Liver (tissue), 8 donors: ENCODE measurements at regions not wholly inside any gene's neighbourhood (a gene's known extent, or its start where the extent isn't known, plus 50 kb on each side); places are given as distances from the start of the nearest gene placed in this dataset.

Source experiments
- DNase-seq: peaks from one replicate; pipeline ENCODE4 v3.0.0-alpha.2; 2017; ENCODE audit warnings: low spot score
- H3K27ac ChIP-seq, 2 donors: one replicate each; pipeline ENCODE4 v1.7.0; 2013; ENCODE audit warnings: inconsistent platforms in 2 of 2, low read length in 2 of 2, control low read depth in 1 of 2, low read depth in 1 of 2, mild to moderate bottlenecking in 1 of 2
- H3K27me3 ChIP-seq, 4 donors: one replicate each; pipeline versions ENCODE4 v1.6.1 to v1.7.0; 2013; ENCODE audit warnings: low read length in 3 of 4, inconsistent platforms in 1 of 4, mild to moderate bottlenecking in 1 of 4, moderate library complexity in 1 of 4; ENCODE audit not compliant: control insufficient read depth in 4 of 4, insufficient read depth in 4 of 4
- H3K36me3 ChIP-seq, 4 donors: one replicate each; pipeline versions ENCODE4 v1.6.1 to v1.7.0; 2013; ENCODE audit warnings: low read length in 3 of 4, mild to moderate bottlenecking in 3 of 4, low read depth in 1 of 4, moderate library complexity in 1 of 4; ENCODE audit not compliant: control insufficient read depth in 4 of 4, insufficient read depth in 3 of 4
- H3K4me1 ChIP-seq, 4 donors: one replicate each; pipeline versions ENCODE4 v1.6.1 to v1.7.0; 2013; ENCODE audit warnings: low read length in 3 of 4, mild to moderate bottlenecking in 3 of 4, moderate library complexity in 1 of 4; ENCODE audit not compliant: control insufficient read depth in 4 of 4, insufficient read depth in 4 of 4
- H3K4me3 ChIP-seq, 3 donors: one replicate each; pipeline versions ENCODE4 v1.6.1 to v1.7.0; 2013; ENCODE audit warnings: low read length in 3 of 3, control low read depth in 1 of 3, low read depth in 1 of 3, mild to moderate bottlenecking in 1 of 3
- H3K9ac ChIP-seq, 2 donors: one replicate each; pipeline ENCODE4 v1.7.0; 2013; ENCODE audit warnings: low read length in 2 of 2, mild to moderate bottlenecking in 2 of 2, moderate library complexity in 2 of 2, control low read depth in 1 of 2, low read depth in 1 of 2
- H3K9me3 ChIP-seq, 4 donors: one replicate each; pipeline versions ENCODE4 v1.6.1 to v1.7.0; 2013; ENCODE audit warnings: low read length in 3 of 4; ENCODE audit not compliant: control insufficient read depth in 4 of 4
- CTCF ChIP-seq: fragments of 150-350 bp; IDR thresholded peaks from 2 replicates; pipeline ENCODE4 v1.5.1; 2017; ENCODE audit warnings: improper control_type of control experiment, low read depth, low read length; ENCODE audit not compliant: missing input control
- EGR1 ChIP-seq, 2 donors: IDR thresholded peaks; 2 replicates each; pipeline ENCODE4 v1.6.1; 2016 to 2018; ENCODE audit warnings: antibody characterized with exemption in 2 of 2, low read depth in 2 of 2
- FOXA1 ChIP-seq: IDR thresholded peaks from 2 replicates; pipeline ENCODE4 v1.6.1; 2016; ENCODE audit warnings: antibody characterized with exemption
- GABPA ChIP-seq, 2 donors: IDR thresholded peaks in 1 of 2; conservative IDR thresholded peaks in 1 of 2; 2 replicates each; pipeline ENCODE4 v1.6.1; 2016; ENCODE audit warnings: antibody characterized with exemption in 2 of 2, mild to moderate bottlenecking in 1 of 2, moderate library complexity in 1 of 2
- HNF4A ChIP-seq, 2 donors: conservative IDR thresholded peaks; 2 replicates each; pipeline ENCODE4 v1.6.1; 2016; ENCODE audit warnings: antibody characterized with exemption in 2 of 2, mild to moderate bottlenecking in 2 of 2
- HNF4G ChIP-seq: IDR thresholded peaks from 2 replicates; pipeline ENCODE4 v1.6.1; 2016; ENCODE audit warnings: antibody characterized with exemption
- JUND ChIP-seq, 2 donors: IDR thresholded peaks; 2 replicates each; pipeline ENCODE4 v1.6.1; 2016; ENCODE audit warnings: antibody characterized with exemption in 2 of 2
- NR2F2 ChIP-seq: IDR thresholded peaks from 2 replicates; pipeline ENCODE4 v1.6.1; 2016; ENCODE audit warnings: antibody characterized with exemption
- RAD21 ChIP-seq, 2 donors: IDR thresholded peaks; 2 replicates each; pipeline ENCODE4 v1.6.1; 2016; ENCODE audit warnings: antibody characterized with exemption in 2 of 2, mild to moderate bottlenecking in 2 of 2
- RXRA ChIP-seq, 2 donors: IDR thresholded peaks; 2 replicates each; pipeline ENCODE4 v1.6.1; 2017 to 2018; ENCODE audit warnings: antibody characterized with exemption in 2 of 2, mild to moderate bottlenecking in 1 of 2
- SP1 ChIP-seq: IDR thresholded peaks from 2 replicates; pipeline ENCODE4 v1.6.1; 2018; ENCODE audit warnings: antibody characterized with exemption, mild to moderate bottlenecking
- TAF1 ChIP-seq: conservative IDR thresholded peaks from 2 replicates; pipeline ENCODE4 v1.6.1; 2016; ENCODE audit warnings: antibody characterized with exemption, mild to moderate bottlenecking
- ZBTB33 ChIP-seq: IDR thresholded peaks from 2 replicates; pipeline ENCODE4 v1.6.1; 2016; ENCODE audit warnings: antibody characterized with exemption
- WGBS: extraction: QIAGEN DNeasy Blood & Tissue Kit; methylation state at CpG from one replicate; pipeline ENCODE4 v1.1.7; 2013; 5-methylcytosine and 5-hydroxymethylcytosine counted together
- TF ChIP-seq, protein P1 (sequence below): IDR thresholded peaks from 2 replicates; pipeline ENCODE4 v1.6.1; 2016; ENCODE audit warnings: antibody characterized with exemption, mild to moderate bottlenecking
- TF ChIP-seq, protein P2 (sequence below): IDR thresholded peaks from 2 replicates; pipeline ENCODE4 v1.6.1; 2016; ENCODE audit warnings: antibody characterized with exemption
- donor health status: healthy.
- donor health status: healthy.
- donor health status: healthy.
- donor health status: healthy.
- donor health status: healthy.

- no peak for DNase-seq
- H3K4me3 ChIP-seq: no peak overlapping the region
- no peaks in the 10 kb centered on the region for H3K4me1 ChIP-seq
- no peak overlapping the region for H3K9ac ChIP-seq
- WGBS: 63% methylated on average over 1 of the region's 1 CpG
- TF ChIP-seq SP1 (no peak), HNF4G (no peak), RXRA (IDR thresholded peaks at IDR 0.05) (no peak), HNF4A (conservative IDR thresholded peaks at IDR 0.05) (no peak), EGR1 (IDR thresholded peaks at IDR 0.05; ENCODE audit: low read depth in 2 of 2) (no peak), RAD21 (IDR thresholded peaks at IDR 0.05) (no peak), CTCF (no peak), FOXA1 (no peak), TAF1 (no peak)
- TF ChIP-seq, protein P1, sequence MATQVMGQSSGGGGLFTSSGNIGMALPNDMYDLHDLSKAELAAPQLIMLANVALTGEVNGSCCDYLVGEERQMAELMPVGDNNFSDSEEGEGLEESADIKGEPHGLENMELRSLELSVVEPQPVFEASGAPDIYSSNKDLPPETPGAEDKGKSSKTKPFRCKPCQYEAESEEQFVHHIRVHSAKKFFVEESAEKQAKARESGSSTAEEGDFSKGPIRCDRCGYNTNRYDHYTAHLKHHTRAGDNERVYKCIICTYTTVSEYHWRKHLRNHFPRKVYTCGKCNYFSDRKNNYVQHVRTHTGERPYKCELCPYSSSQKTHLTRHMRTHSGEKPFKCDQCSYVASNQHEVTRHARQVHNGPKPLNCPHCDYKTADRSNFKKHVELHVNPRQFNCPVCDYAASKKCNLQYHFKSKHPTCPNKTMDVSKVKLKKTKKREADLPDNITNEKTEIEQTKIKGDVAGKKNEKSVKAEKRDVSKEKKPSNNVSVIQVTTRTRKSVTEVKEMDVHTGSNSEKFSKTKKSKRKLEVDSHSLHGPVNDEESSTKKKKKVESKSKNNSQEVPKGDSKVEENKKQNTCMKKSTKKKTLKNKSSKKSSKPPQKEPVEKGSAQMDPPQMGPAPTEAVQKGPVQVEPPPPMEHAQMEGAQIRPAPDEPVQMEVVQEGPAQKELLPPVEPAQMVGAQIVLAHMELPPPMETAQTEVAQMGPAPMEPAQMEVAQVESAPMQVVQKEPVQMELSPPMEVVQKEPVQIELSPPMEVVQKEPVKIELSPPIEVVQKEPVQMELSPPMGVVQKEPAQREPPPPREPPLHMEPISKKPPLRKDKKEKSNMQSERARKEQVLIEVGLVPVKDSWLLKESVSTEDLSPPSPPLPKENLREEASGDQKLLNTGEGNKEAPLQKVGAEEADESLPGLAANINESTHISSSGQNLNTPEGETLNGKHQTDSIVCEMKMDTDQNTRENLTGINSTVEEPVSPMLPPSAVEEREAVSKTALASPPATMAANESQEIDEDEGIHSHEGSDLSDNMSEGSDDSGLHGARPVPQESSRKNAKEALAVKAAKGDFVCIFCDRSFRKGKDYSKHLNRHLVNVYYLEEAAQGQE: no peak
- no peak overlapping the region for H3K27ac ChIP-seq
- no peaks in the 10 kb centered on the region for H3K9me3 ChIP-seq
- H3K36me3 ChIP-seq: no peaks in the 10 kb centered on the region
- no peaks in the 10 kb centered on the region for H3K27me3 ChIP-seq
These were observed 58.3 kb upstream of the PNPT1 start for GRCh38 chr2:55751966-55752365.

DNA sequence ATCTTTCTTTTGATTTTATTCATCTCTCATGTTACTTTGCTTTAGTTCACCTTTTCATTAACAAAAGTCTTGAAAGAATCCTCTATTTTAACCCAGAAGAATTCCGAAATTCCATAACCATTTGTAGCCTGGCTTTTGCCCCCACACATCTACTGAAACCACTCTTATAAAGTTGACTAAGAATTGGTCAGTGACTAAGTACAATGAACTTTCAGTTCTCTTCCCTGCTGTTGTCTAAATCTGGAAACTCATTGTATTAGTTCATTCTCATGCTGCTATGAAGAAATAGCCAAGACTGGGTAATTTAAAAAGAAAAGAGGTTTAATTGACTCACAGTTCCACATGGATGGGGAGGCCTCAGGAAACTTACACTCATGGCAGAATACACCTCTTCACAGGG lies 49.9 kb upstream of the PNPT1 start:
- 36% methylated on average over 1 of the region's 1 CpG for WGBS

More for the DNA sequence above, 49.9 kb upstream of the PNPT1 start:
- Histone ChIP-seq H3K4me1 (no peaks in the 10 kb centered on the region), H3K27ac (no peak overlapping the region), H3K27me3 (peaks cover 0 to 3% (median 0%) of the 10 kb centered on the region in 4 donors), H3K9ac (no peak overlapping the region), H3K4me3 (no peak overlapping the region), H3K36me3 (no peaks in the 10 kb centered on the region), H3K9me3 (no peaks in the 10 kb centered on the region)
- no peak for DNase-seq
- no peak for TF ChIP-seq HNF4A (conservative IDR thresholded peaks at IDR 0.05)
- no peak for TF ChIP-seq CTCF
- TF ChIP-seq HNF4G: no peak
- TF ChIP-seq, protein P2, sequence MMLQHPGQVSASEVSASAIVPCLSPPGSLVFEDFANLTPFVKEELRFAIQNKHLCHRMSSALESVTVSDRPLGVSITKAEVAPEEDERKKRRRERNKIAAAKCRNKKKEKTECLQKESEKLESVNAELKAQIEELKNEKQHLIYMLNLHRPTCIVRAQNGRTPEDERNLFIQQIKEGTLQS: no peak
- TF ChIP-seq NR2F2: no peak
- TF ChIP-seq, protein P1: no peak
- no peak for TF ChIP-seq JUND (IDR thresholded peaks at IDR 0.05)
- no peak for TF ChIP-seq GABPA (IDR thresholded peaks at IDR 0.05 in 1 of 2, conservative IDR thresholded peaks at IDR 0.05 in 1 of 2)
- TF ChIP-seq RXRA (IDR thresholded peaks at IDR 0.05): no peak
- no peak for TF ChIP-seq ZBTB33
